GM12873 (cell line): ENCODE measurements at regions not wholly inside any gene's neighbourhood (a gene's known extent, or its start where the extent isn't known, plus 50 kb on each side); places are given as distances from the start of the nearest gene placed in this dataset.

ENCODE experiments used
- CTCF ChIP-seq: IDR thresholded peaks from 2 replicates; pipeline ENCODE4 v1.5.1; 2012; ENCODE audit warnings: low read depth, mild to moderate bottlenecking, moderate library complexity, low read length, control low read depth; ENCODE audit not compliant: insufficient read depth; ENCODE audit errors: missing control alignments

GRCh38 chr2:145050134-145050533, 530.2 kb upstream of the ZEB2 start:
- no peak for TF ChIP-seq CTCF

GRCh38 chr2:145049475-145049874, 529.6 kb upstream of the ZEB2 start:
- TF ChIP-seq CTCF = no peak

- no peak for TF ChIP-seq CTCF
These were observed 527.6 kb upstream of the ZEB2 start for GRCh38 chr2:145047554-145047953.

GRCh38 chr2:145044491-145044890, 524.6 kb upstream of the ZEB2 start:
- TF ChIP-seq CTCF = no peak

- no peak for TF ChIP-seq CTCF
These were observed 523.5 kb upstream of the ZEB2 start for GRCh38 chr2:145043399-145043834.

- TF ChIP-seq CTCF = no peak
These were observed 521.8 kb upstream of the ZEB2 start for GRCh38 chr2:145041706-145042105.

GRCh38 chr2:145040433-145040832, 520.5 kb upstream of the ZEB2 start:
- TF ChIP-seq CTCF = no peak
